ENCODE measurements at regions not wholly inside any gene's neighbourhood (a gene's known extent, or its start where the extent isn't known, plus 50 kb on each side); places are given as distances from the start of the nearest gene placed in this dataset.
A peak's percentile ranks its signal among the peaks of the same experiment; 100 is the strongest.

GRCh38 chr15:93270937-93271467 is 182.0 kb upstream of the RGMA start:
- DNase-seq = no peak
- Histone ChIP-seq H3K36me3 (ENCODE audit: control insufficient read depth, insufficient read depth, low read length) (no peaks in the 10 kb centered on the region), H3K9me3 (replicated peaks; ENCODE audit: control insufficient read depth, low read depth, low read length) (no peaks in the 10 kb centered on the region), H3K27ac (ENCODE audit: low read length) (no peak overlapping the region), H3K27me3 (ENCODE audit: control insufficient read depth, insufficient read depth, low read length) (no peaks in the 10 kb centered on the region), H3K4me3 (ENCODE audit: low read length) (no peak overlapping the region), H3K4me1 (ENCODE audit: control insufficient read depth, insufficient read depth, low read length) (peaks cover 14% of the 10 kb centered on the region)
- 50% methylated on average over 5 of the region's 8 CpGs for WGBS (ENCODE audit: insufficient coverage)

- WGBS (ENCODE audit: insufficient coverage) = 100% methylated on average over 1 of the region's 4 CpGs
- no peaks in the 10 kb centered on the region for H3K9me3 ChIP-seq (replicated peaks; ENCODE audit: control insufficient read depth, low read depth, low read length)
- H3K36me3 ChIP-seq (ENCODE audit: control insufficient read depth, insufficient read depth, low read length) = no peaks in the 10 kb centered on the region
- no peak overlapping the region for H3K27ac ChIP-seq (ENCODE audit: low read length)
- DNase-seq = no peak
- H3K4me3 ChIP-seq (ENCODE audit: low read length) = no peak overlapping the region
- H3K4me1 ChIP-seq (ENCODE audit: control insufficient read depth, insufficient read depth, low read length) = peaks cover 13% of the 10 kb centered on the region
- no peaks in the 10 kb centered on the region for H3K27me3 ChIP-seq (ENCODE audit: control insufficient read depth, insufficient read depth, low read length)
Measured at GRCh38 chr15:93268066-93268465, 179.1 kb upstream of the RGMA start.

- no peak for DNase-seq
- 82% methylated on average over 9 of the region's 15 CpGs for WGBS (ENCODE audit: insufficient coverage)
- no peak overlapping the region for H3K27ac ChIP-seq (ENCODE audit: low read length)
- no peak overlapping the region for H3K4me3 ChIP-seq (ENCODE audit: low read length)
- H3K4me1 ChIP-seq (ENCODE audit: control insufficient read depth, insufficient read depth, low read length) = peaks cover 13% of the 10 kb centered on the region
- no peaks in the 10 kb centered on the region for H3K9me3 ChIP-seq (replicated peaks; ENCODE audit: control insufficient read depth, low read depth, low read length)
- H3K36me3 ChIP-seq (ENCODE audit: control insufficient read depth, insufficient read depth, low read length) = no peaks in the 10 kb centered on the region
- no peaks in the 10 kb centered on the region for H3K27me3 ChIP-seq (ENCODE audit: control insufficient read depth, insufficient read depth, low read length)
Measured at GRCh38 chr15:93266291-93266690, 177.3 kb upstream of the RGMA start.

- Histone ChIP-seq H3K27me3 (ENCODE audit: control insufficient read depth, insufficient read depth, low read length) (no peaks in the 10 kb centered on the region), H3K4me3 (ENCODE audit: low read length) (no peak overlapping the region), H3K36me3 (ENCODE audit: control insufficient read depth, insufficient read depth, low read length) (no peaks in the 10 kb centered on the region), H3K9me3 (replicated peaks; ENCODE audit: control insufficient read depth, low read depth, low read length) (no peaks in the 10 kb centered on the region), H3K4me1 (ENCODE audit: control insufficient read depth, insufficient read depth, low read length) (peaks cover 13% of the 10 kb centered on the region), H3K27ac (ENCODE audit: low read length) (peak overlapping the region; percentile 37)
- 85% methylated on average over 2 of the region's 7 CpGs for WGBS (ENCODE audit: insufficient coverage)
- peak; percentile 65 for DNase-seq
Measured at GRCh38 chr15:93265111-93265556, 176.1 kb upstream of the RGMA start.

- H3K27ac ChIP-seq (ENCODE audit: low read length) = no peak overlapping the region
- peaks cover 13% of the 10 kb centered on the region for H3K4me1 ChIP-seq (ENCODE audit: control insufficient read depth, insufficient read depth, low read length)
- no peak overlapping the region for H3K4me3 ChIP-seq (ENCODE audit: low read length)
- no peak for DNase-seq
- no peaks in the 10 kb centered on the region for H3K9me3 ChIP-seq (replicated peaks; ENCODE audit: control insufficient read depth, low read depth, low read length)
- no peaks in the 10 kb centered on the region for H3K27me3 ChIP-seq (ENCODE audit: control insufficient read depth, insufficient read depth, low read length)
- WGBS (ENCODE audit: insufficient coverage) = 77% methylated on average over 4 of the region's 4 CpGs
- no peaks in the 10 kb centered on the region for H3K36me3 ChIP-seq (ENCODE audit: control insufficient read depth, insufficient read depth, low read length)
Measured at GRCh38 chr15:93261845-93262244, 172.8 kb upstream of the RGMA start.

- peaks cover 23% of the 10 kb centered on the region for H3K4me1 ChIP-seq (ENCODE audit: control insufficient read depth, insufficient read depth, low read length)
- no peak for DNase-seq
- H3K27ac ChIP-seq (ENCODE audit: low read length) = no peak overlapping the region
- 76% methylated on average over 3 of the region's 3 CpGs for WGBS (ENCODE audit: insufficient coverage)
- no peaks in the 10 kb centered on the region for H3K9me3 ChIP-seq (replicated peaks; ENCODE audit: control insufficient read depth, low read depth, low read length)
- H3K4me3 ChIP-seq (ENCODE audit: low read length) = no peak overlapping the region
- no peaks in the 10 kb centered on the region for H3K27me3 ChIP-seq (ENCODE audit: control insufficient read depth, insufficient read depth, low read length)
- H3K36me3 ChIP-seq (ENCODE audit: control insufficient read depth, insufficient read depth, low read length) = no peaks in the 10 kb centered on the region
Measured at GRCh38 chr15:93257920-93258319, 168.9 kb upstream of the RGMA start.

- WGBS (ENCODE audit: insufficient coverage) = 55% methylated on average over 3 of the region's 3 CpGs
- Histone ChIP-seq H3K4me3 (ENCODE audit: low read length) (no peak overlapping the region), H3K27me3 (ENCODE audit: control insufficient read depth, insufficient read depth, low read length) (no peaks in the 10 kb centered on the region), H3K27ac (ENCODE audit: low read length) (peak overlapping the region; percentile 60), H3K9me3 (replicated peaks; ENCODE audit: control insufficient read depth, low read depth, low read length) (no peaks in the 10 kb centered on the region), H3K36me3 (ENCODE audit: control insufficient read depth, insufficient read depth, low read length) (no peaks in the 10 kb centered on the region), H3K4me1 (ENCODE audit: control insufficient read depth, insufficient read depth, low read length) (peaks cover 41% of the 10 kb centered on the region)
- peak; percentile 81 for DNase-seq
Measured at GRCh38 chr15:93253681-93254080, 164.7 kb upstream of the RGMA start.

GRCh38 chr15:93252780-93253179 is 163.8 kb upstream of the RGMA start:
- H3K36me3 ChIP-seq (ENCODE audit: control insufficient read depth, insufficient read depth, low read length) = no peaks in the 10 kb centered on the region
- H3K27me3 ChIP-seq (ENCODE audit: control insufficient read depth, insufficient read depth, low read length) = no peaks in the 10 kb centered on the region
- H3K4me1 ChIP-seq (ENCODE audit: control insufficient read depth, insufficient read depth, low read length) = peaks cover 41% of the 10 kb centered on the region
- H3K27ac ChIP-seq (ENCODE audit: low read length) = peak overlapping the region; percentile 15
- peak; percentile 39 for DNase-seq
- no CpG with 5 or more reads among the region's 2 CpGs for WGBS (ENCODE audit: insufficient coverage)
- H3K9me3 ChIP-seq (replicated peaks; ENCODE audit: control insufficient read depth, low read depth, low read length) = no peaks in the 10 kb centered on the region
- no peak overlapping the region for H3K4me3 ChIP-seq (ENCODE audit: low read length)

- Histone ChIP-seq H3K9me3 (replicated peaks; ENCODE audit: control insufficient read depth, low read depth, low read length) (no peaks in the 10 kb centered on the region), H3K4me3 (ENCODE audit: low read length) (no peak overlapping the region), H3K27me3 (ENCODE audit: control insufficient read depth, insufficient read depth, low read length) (no peaks in the 10 kb centered on the region), H3K36me3 (ENCODE audit: control insufficient read depth, insufficient read depth, low read length) (no peaks in the 10 kb centered on the region), H3K4me1 (ENCODE audit: control insufficient read depth, insufficient read depth, low read length) (peaks cover 49% of the 10 kb centered on the region), H3K27ac (ENCODE audit: low read length) (peak overlapping the region; percentile 67)
- DNase-seq = peak; percentile 88
- WGBS (ENCODE audit: insufficient coverage) = 20% methylated on average over 3 of the region's 8 CpGs
Measured at GRCh38 chr15:93250950-93251349, 161.9 kb upstream of the RGMA start.

GRCh38 chr15:93250209-93250608 is 161.2 kb upstream of the RGMA start:
- Histone ChIP-seq H3K27ac (ENCODE audit: low read length) (no peak overlapping the region), H3K9me3 (replicated peaks; ENCODE audit: control insufficient read depth, low read depth, low read length) (no peaks in the 10 kb centered on the region), H3K27me3 (ENCODE audit: control insufficient read depth, insufficient read depth, low read length) (no peaks in the 10 kb centered on the region), H3K36me3 (ENCODE audit: control insufficient read depth, insufficient read depth, low read length) (no peaks in the 10 kb centered on the region), H3K4me1 (ENCODE audit: control insufficient read depth, insufficient read depth, low read length) (peaks cover 50% of the 10 kb centered on the region), H3K4me3 (ENCODE audit: low read length) (no peak overlapping the region)
- WGBS (ENCODE audit: insufficient coverage) = no CpG with 5 or more reads among the region's 2 CpGs
- peak; percentile 41 for DNase-seq

- no peaks in the 10 kb centered on the region for H3K27me3 ChIP-seq (ENCODE audit: control insufficient read depth, insufficient read depth, low read length)
- no peaks in the 10 kb centered on the region for H3K36me3 ChIP-seq (ENCODE audit: control insufficient read depth, insufficient read depth, low read length)
- H3K4me1 ChIP-seq (ENCODE audit: control insufficient read depth, insufficient read depth, low read length) = peaks cover 50% of the 10 kb centered on the region
- H3K27ac ChIP-seq (ENCODE audit: low read length) = peak overlapping the region; percentile 10
- H3K4me3 ChIP-seq (ENCODE audit: low read length) = no peak overlapping the region
- no peaks in the 10 kb centered on the region for H3K9me3 ChIP-seq (replicated peaks; ENCODE audit: control insufficient read depth, low read depth, low read length)
- WGBS (ENCODE audit: insufficient coverage) = no CpG with 5 or more reads among the region's 7 CpGs
- peak; percentile 79 for DNase-seq
Measured at GRCh38 chr15:93249623-93250022, 160.6 kb upstream of the RGMA start.

Data from muscle of leg (tissue), 3 donors.